22Rv1 (cell line): ENCODE measurements at regions not wholly inside any gene's neighbourhood (a gene's known extent, or its start where the extent isn't known, plus 50 kb on each side); places are given as distances from the start of the nearest gene placed in this dataset.

ENCODE experiments used
- ZFX ChIP-seq: fragments of 450-650 bp; IDR thresholded peaks from 2 replicates; pipeline ENCODE4 v1.6.1; 2017; ENCODE audit warnings: antibody characterized with exemption, borderline replicate concordance
- TF ChIP-seq, protein P1 (sequence below): fragments of 450-650 bp; IDR thresholded peaks from 2 replicates; pipeline ENCODE4 v1.5.1; 2017; ENCODE audit warnings: mild to moderate bottlenecking

DNA sequence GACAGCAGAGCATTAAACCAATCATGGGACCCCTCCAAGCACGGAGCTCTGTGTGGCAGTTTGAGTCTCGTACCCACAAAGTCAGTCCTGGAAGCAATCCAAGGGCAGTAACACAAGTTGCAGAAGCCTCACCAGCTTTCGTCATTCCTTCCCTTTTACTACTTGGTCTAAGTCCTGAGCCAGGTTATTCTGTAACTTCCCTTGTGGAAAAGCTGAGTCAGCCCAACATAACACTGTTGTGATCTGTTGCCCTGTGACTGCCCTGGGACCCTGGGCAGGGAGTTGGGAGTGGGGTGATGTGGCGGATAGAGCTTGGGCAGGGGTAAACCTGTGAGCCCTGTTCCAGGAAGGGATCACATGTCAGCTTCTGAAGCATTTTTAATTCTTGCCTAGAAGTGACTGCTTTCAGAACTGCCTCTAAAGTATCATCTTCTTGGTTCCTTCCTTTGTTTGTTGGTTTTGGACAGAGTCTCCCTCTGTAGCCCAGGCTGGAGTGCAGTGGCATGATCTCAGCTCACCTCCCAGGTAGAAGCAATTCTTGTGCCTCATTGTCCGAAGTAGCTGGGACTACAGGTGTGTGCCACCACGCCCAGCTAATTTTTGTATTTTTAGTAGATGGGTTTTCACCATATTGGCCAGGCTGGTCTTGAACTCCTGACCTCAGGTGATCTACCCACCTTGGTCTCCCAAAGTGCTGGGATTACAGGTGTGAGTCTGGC is 183.7 kb upstream of the JAG1 start:
- TF ChIP-seq, protein P1, sequence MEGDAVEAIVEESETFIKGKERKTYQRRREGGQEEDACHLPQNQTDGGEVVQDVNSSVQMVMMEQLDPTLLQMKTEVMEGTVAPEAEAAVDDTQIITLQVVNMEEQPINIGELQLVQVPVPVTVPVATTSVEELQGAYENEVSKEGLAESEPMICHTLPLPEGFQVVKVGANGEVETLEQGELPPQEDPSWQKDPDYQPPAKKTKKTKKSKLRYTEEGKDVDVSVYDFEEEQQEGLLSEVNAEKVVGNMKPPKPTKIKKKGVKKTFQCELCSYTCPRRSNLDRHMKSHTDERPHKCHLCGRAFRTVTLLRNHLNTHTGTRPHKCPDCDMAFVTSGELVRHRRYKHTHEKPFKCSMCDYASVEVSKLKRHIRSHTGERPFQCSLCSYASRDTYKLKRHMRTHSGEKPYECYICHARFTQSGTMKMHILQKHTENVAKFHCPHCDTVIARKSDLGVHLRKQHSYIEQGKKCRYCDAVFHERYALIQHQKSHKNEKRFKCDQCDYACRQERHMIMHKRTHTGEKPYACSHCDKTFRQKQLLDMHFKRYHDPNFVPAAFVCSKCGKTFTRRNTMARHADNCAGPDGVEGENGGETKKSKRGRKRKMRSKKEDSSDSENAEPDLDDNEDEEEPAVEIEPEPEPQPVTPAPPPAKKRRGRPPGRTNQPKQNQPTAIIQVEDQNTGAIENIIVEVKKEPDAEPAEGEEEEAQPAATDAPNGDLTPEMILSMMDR = no peak
- no peak for TF ChIP-seq ZFX
